Liver (tissue), 3 donors: ENCODE measurements at regions not wholly inside any gene's neighbourhood (a gene's known extent, or its start where the extent isn't known, plus 50 kb on each side); places are given as distances from the start of the nearest gene placed in this dataset.

Source experiments
- FOXA1 ChIP-seq: IDR thresholded peaks from 2 replicates; pipeline ENCODE4 v1.6.1; 2016; ENCODE audit warnings: antibody characterized with exemption
- GABPA ChIP-seq, 2 donors: IDR thresholded peaks in 1 of 2; conservative IDR thresholded peaks in 1 of 2; 2 replicates each; pipeline ENCODE4 v1.6.1; 2016; ENCODE audit warnings: antibody characterized with exemption in 2 of 2, mild to moderate bottlenecking in 1 of 2, moderate library complexity in 1 of 2
- JUND ChIP-seq, 2 donors: IDR thresholded peaks; 2 replicates each; pipeline ENCODE4 v1.6.1; 2016; ENCODE audit warnings: antibody characterized with exemption in 2 of 2
- NR2F2 ChIP-seq: IDR thresholded peaks from 2 replicates; pipeline ENCODE4 v1.6.1; 2016; ENCODE audit warnings: antibody characterized with exemption
- RAD21 ChIP-seq, 2 donors: IDR thresholded peaks; 2 replicates each; pipeline ENCODE4 v1.6.1; 2016; ENCODE audit warnings: antibody characterized with exemption in 2 of 2, mild to moderate bottlenecking in 2 of 2
- SP1 ChIP-seq: IDR thresholded peaks from 2 replicates; pipeline ENCODE4 v1.6.1; 2018; ENCODE audit warnings: antibody characterized with exemption, mild to moderate bottlenecking
- TAF1 ChIP-seq: conservative IDR thresholded peaks from 2 replicates; pipeline ENCODE4 v1.6.1; 2016; ENCODE audit warnings: antibody characterized with exemption, mild to moderate bottlenecking
- TF ChIP-seq, protein P1 (sequence below): fragments of 150-350 bp; IDR thresholded peaks from 2 replicates; pipeline ENCODE4 v1.5.1; 2017; ENCODE audit warnings: improper control_type of control experiment, low read depth, low read length; ENCODE audit not compliant: missing input control
- TF ChIP-seq, protein P2 (sequence below): IDR thresholded peaks from 2 replicates; pipeline ENCODE4 v1.6.1; 2016; ENCODE audit warnings: antibody characterized with exemption
- TF ChIP-seq, protein P3 (sequence below): IDR thresholded peaks from 2 replicates; pipeline ENCODE4 v1.6.1; 2016; ENCODE audit warnings: antibody characterized with exemption, mild to moderate bottlenecking
- TF ChIP-seq, protein P4 (sequence below): IDR thresholded peaks from 2 replicates; pipeline ENCODE4 v1.6.1; 2016; ENCODE audit warnings: antibody characterized with exemption
- donor health status: healthy.
- donor health status: healthy.

DNA sequence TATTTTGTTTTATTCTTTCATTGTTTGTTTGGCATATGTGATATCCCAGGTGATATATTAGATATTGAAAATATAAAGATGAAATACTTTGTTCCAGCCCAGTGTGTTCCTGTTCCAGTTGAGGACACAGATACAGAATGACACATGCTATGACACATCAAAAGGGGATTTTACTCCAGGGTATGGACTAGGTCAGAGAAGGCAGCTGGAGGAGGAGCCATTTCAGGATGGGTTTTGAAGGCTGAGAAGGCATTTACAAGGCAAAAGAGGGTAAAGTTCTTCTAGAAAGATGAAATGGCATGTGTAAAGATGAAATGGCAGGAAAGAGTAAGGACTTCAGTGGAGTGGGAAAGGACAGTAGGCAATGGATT lies 163.8 kb downstream of the ZIC1 start:
- TF ChIP-seq, protein P1, sequence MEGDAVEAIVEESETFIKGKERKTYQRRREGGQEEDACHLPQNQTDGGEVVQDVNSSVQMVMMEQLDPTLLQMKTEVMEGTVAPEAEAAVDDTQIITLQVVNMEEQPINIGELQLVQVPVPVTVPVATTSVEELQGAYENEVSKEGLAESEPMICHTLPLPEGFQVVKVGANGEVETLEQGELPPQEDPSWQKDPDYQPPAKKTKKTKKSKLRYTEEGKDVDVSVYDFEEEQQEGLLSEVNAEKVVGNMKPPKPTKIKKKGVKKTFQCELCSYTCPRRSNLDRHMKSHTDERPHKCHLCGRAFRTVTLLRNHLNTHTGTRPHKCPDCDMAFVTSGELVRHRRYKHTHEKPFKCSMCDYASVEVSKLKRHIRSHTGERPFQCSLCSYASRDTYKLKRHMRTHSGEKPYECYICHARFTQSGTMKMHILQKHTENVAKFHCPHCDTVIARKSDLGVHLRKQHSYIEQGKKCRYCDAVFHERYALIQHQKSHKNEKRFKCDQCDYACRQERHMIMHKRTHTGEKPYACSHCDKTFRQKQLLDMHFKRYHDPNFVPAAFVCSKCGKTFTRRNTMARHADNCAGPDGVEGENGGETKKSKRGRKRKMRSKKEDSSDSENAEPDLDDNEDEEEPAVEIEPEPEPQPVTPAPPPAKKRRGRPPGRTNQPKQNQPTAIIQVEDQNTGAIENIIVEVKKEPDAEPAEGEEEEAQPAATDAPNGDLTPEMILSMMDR, result no peak
- TF ChIP-seq, protein P2, sequence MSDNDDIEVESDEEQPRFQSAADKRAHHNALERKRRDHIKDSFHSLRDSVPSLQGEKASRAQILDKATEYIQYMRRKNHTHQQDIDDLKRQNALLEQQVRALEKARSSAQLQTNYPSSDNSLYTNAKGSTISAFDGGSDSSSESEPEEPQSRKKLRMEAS, result no peak
- TF ChIP-seq GABPA (IDR thresholded peaks at IDR 0.05 in 1 of 2, conservative IDR thresholded peaks at IDR 0.05 in 1 of 2) (no peak), RAD21 (IDR thresholded peaks at IDR 0.05) (no peak), NR2F2 (no peak), JUND (IDR thresholded peaks at IDR 0.05) (no peak), FOXA1 (no peak), TAF1 (no peak), SP1 (no peak)
- TF ChIP-seq, protein P3, sequence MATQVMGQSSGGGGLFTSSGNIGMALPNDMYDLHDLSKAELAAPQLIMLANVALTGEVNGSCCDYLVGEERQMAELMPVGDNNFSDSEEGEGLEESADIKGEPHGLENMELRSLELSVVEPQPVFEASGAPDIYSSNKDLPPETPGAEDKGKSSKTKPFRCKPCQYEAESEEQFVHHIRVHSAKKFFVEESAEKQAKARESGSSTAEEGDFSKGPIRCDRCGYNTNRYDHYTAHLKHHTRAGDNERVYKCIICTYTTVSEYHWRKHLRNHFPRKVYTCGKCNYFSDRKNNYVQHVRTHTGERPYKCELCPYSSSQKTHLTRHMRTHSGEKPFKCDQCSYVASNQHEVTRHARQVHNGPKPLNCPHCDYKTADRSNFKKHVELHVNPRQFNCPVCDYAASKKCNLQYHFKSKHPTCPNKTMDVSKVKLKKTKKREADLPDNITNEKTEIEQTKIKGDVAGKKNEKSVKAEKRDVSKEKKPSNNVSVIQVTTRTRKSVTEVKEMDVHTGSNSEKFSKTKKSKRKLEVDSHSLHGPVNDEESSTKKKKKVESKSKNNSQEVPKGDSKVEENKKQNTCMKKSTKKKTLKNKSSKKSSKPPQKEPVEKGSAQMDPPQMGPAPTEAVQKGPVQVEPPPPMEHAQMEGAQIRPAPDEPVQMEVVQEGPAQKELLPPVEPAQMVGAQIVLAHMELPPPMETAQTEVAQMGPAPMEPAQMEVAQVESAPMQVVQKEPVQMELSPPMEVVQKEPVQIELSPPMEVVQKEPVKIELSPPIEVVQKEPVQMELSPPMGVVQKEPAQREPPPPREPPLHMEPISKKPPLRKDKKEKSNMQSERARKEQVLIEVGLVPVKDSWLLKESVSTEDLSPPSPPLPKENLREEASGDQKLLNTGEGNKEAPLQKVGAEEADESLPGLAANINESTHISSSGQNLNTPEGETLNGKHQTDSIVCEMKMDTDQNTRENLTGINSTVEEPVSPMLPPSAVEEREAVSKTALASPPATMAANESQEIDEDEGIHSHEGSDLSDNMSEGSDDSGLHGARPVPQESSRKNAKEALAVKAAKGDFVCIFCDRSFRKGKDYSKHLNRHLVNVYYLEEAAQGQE, result no peak
- TF ChIP-seq, protein P4, sequence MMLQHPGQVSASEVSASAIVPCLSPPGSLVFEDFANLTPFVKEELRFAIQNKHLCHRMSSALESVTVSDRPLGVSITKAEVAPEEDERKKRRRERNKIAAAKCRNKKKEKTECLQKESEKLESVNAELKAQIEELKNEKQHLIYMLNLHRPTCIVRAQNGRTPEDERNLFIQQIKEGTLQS, result no peak
